Small intestine (tissue), 7 donors: ENCODE measurements at regions not wholly inside any gene's neighbourhood (a gene's known extent, or its start where the extent isn't known, plus 50 kb on each side); places are given as distances from the start of the nearest gene placed in this dataset.
A peak's percentile ranks its signal among the peaks of the same experiment; 100 is the strongest.

Experiments used
- DNase-seq, 2 donors: peaks; one replicate each; pipeline versions ENCODE4 v3.0.0 to v3.0.0-alpha.2; 2013
- FAIRE-seq: peaks from 2 replicates; lab custom pipeline; 2012; peaks lifted over from hg19 to GRCh38; lab: Jason Lieb, UNC
- H3K27ac ChIP-seq, 3 donors: one replicate each; pipeline ENCODE4 v1.5.1; 2013; ENCODE audit warnings: low read length in 2 of 3, mild to moderate bottlenecking in 2 of 3, control low read depth in 1 of 3, inconsistent platforms in 1 of 3, low read depth in 1 of 3, moderate library complexity in 1 of 3
- H3K27me3 ChIP-seq, 3 donors: one replicate each; pipeline ENCODE4 v1.6.1; 2013; ENCODE audit warnings: low read length in 3 of 3, inconsistent platforms in 1 of 3; ENCODE audit not compliant: control insufficient read depth in 3 of 3, insufficient read depth in 3 of 3
- H3K36me3 ChIP-seq, 3 donors: one replicate each; pipeline ENCODE4 v1.6.1; 2013; ENCODE audit warnings: low read length in 3 of 3, inconsistent platforms in 1 of 3, low read depth in 1 of 3, mild to moderate bottlenecking in 1 of 3, moderate library complexity in 1 of 3; ENCODE audit not compliant: control insufficient read depth in 3 of 3, insufficient read depth in 2 of 3
- H3K4me1 ChIP-seq, 3 donors: one replicate each; pipeline ENCODE4 v1.6.1; 2013; ENCODE audit warnings: low read length in 2 of 3, inconsistent platforms in 1 of 3, low read depth in 1 of 3, mild to moderate bottlenecking in 1 of 3, moderate library complexity in 1 of 3; ENCODE audit not compliant: control insufficient read depth in 3 of 3, insufficient read depth in 2 of 3
- H3K4me3 ChIP-seq, 3 donors: one replicate each; pipeline ENCODE4 v1.5.1; 2013; ENCODE audit warnings: low read length in 3 of 3, control low read depth in 1 of 3, inconsistent platforms in 1 of 3, low read depth in 1 of 3, mild to moderate bottlenecking in 1 of 3, moderate library complexity in 1 of 3
- H3K9me3 ChIP-seq, 2 donors: one replicate each; pipeline ENCODE4 v1.6.1; 2013; ENCODE audit warnings: low read depth in 1 of 2, low read length in 1 of 2; ENCODE audit not compliant: control insufficient read depth in 2 of 2, insufficient read depth in 1 of 2
- WGBS, 3 donors: extraction: QIAGEN DNeasy Blood & Tissue Kit; methylation state at CpG; one replicate each; pipeline ENCODE4 v1.1.7; 2013; 5-methylcytosine and 5-hydroxymethylcytosine counted together
- donor health status: healthy with polysubstance abuse.
- donor health status: control.
- donor health status: control.
- donor health status: Bipolar disorder and iron deficiency.
- donor health status: healthy.

DNA sequence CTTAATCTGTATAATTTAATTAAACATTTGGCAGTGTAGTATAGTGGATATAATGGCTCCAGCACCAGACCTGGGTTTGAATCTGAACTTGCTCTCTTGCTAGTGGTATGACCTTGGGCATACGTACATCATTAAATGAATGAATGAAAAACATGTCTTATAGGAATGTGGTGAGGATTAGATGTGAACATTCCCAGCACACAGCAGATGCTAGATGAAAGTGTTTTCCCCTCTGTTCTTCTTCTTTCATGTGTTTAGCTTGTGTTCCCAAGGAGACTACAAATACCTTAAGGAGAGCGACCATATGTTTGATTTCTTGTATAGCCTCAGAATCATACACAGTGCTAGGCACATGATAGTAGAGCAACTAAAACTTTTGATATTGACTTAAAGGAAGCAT, 56.5 kb downstream of the CT47B1 start:
- H3K4me3 ChIP-seq, result no peak overlapping the region
- no peak for DNase-seq
- no peaks in the 10 kb centered on the region for H3K36me3 ChIP-seq
- FAIRE-seq, result no peak
- H3K9me3 ChIP-seq, result no peaks in the 10 kb centered on the region
- no peaks in the 10 kb centered on the region for H3K27me3 ChIP-seq
- WGBS, 3 donors, result 80 to 90% (median 84%) methylated on average over 2 of the region's 2 CpGs
- no peaks in the 10 kb centered on the region for H3K4me1 ChIP-seq
- no peak overlapping the region for H3K27ac ChIP-seq

DNA sequence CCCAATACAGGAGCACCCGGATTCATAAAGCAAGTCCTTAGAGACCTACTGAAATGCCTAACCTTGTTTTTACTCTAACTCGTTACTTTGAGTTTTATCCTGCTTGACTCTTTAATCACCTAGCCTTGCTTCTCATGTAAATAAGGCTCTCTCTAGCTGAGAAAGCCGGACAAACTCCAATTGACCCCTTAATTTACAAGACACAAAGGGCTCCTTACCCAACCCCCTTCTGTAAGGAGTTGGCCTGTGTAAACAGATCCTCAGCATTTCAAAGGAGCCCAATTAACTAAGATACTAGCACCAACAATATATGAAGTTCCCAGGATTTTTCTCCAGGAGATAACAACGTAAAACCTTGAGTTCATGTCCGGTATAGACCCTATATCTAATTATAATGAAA, 61.7 kb downstream of the CT47B1 start:
- Histone ChIP-seq H3K27me3 (no peaks in the 10 kb centered on the region), H3K9me3 (no peaks in the 10 kb centered on the region), H3K4me1 (no peaks in the 10 kb centered on the region), H3K4me3 (no peak overlapping the region), H3K36me3 (no peaks in the 10 kb centered on the region), H3K27ac (no peak overlapping the region)
- DNase-seq (no peak), FAIRE-seq (no peak)
- WGBS, 3 donors, result 20 to 34% (median 28%) methylated on average over 5 of the region's 5 CpGs

DNA sequence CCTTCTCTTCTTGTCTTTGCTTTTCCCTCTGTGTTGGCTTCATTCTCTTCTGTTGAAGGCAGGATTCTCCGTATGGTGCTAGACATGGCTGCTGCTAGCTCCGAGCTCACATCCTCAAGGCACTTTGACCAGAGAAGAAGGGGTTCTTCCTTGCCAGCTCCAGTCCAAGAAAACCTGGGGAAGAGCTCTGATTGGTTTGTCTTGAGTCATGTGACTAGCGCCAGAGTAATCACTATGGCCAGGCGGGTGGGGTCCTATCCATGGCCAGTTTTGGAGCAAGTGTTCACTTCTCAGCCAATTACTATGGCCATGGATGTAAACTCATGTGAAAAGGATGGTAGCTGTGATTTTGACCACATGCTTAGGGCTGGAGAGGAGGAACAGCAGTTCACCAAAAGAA, 74.2 kb downstream of the CT47B1 start:
- H3K4me3 ChIP-seq, result no peak overlapping the region
- DNase-seq (no peak), FAIRE-seq (no peak)
- H3K36me3 ChIP-seq, result no peaks in the 10 kb centered on the region
- no peak overlapping the region for H3K27ac ChIP-seq
- no peaks in the 10 kb centered on the region for H3K9me3 ChIP-seq
- H3K4me1 ChIP-seq, result no peaks in the 10 kb centered on the region
- H3K27me3 ChIP-seq, result no peaks in the 10 kb centered on the region
- WGBS, 3 donors, result 63 to 92% (median 79%) methylated on average over 4 of the region's 4 CpGs

DNA sequence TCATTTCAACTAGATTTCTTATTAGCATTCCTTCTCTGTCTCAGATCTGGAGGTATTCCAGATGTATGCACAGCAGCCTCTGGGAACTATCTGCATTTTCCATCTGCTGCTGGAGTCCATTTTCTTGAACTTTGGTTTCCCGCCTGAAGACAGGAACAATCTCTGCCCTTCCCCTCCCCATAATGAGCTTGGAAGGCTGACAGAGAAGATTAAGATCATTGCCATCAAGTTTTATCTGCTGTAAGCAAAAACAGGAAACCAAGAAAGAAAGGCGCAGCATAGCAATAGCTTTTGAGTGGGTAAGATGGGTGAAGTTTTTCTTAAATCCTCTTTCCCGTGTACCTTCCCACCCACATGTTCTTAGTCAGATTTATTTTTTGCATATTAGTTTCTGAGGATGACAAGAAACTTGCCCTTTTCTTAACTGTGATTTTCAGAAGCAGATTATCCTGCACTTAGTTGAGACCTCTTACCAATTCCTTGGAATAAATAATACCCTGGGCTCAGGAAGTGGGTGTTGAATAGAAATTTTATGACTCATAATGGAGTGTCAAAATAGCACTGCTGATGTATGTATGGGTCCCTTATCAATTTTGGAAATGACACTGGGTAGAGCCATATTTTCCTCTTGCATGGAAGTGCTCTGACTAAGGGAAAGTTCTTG, 78.3 kb downstream of the CT47B1 start:
- Histone ChIP-seq H3K9me3 (no peaks in the 10 kb centered on the region), H3K27ac (no peak overlapping the region), H3K27me3 (no peaks in the 10 kb centered on the region), H3K36me3 (no peaks in the 10 kb centered on the region), H3K4me1 (no peaks in the 10 kb centered on the region), H3K4me3 (no peak overlapping the region)
- no peak for FAIRE-seq
- peak; percentile 1 to 31 for DNase-seq
- WGBS, 3 donors, result 7 to 27% (median 19%) methylated on average over 3 of the region's 3 CpGs

DNA sequence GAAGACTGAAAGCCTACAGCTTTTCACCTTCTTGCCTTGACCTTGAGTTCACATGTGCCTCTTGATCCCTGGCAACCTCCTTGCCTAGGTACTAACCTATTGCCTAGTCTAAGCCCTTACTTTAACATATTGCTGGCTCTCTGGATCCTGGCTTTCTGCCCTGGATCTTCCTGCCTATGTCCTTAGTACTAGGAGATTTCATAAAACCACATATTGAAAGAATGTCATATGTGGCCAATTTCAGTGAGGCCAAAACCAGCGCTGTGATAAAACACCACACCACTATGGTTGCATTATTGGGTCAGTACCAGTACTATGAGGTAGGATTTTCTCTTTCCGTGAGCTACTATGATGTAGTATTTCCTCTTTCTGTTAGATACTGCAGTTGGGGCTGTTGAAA, 80.4 kb downstream of the CT47B1 start:
- 80 to 90% (median 84%) methylated on average over 2 of the region's 2 CpGs for WGBS, 3 donors
- no peak for FAIRE-seq

DNA sequence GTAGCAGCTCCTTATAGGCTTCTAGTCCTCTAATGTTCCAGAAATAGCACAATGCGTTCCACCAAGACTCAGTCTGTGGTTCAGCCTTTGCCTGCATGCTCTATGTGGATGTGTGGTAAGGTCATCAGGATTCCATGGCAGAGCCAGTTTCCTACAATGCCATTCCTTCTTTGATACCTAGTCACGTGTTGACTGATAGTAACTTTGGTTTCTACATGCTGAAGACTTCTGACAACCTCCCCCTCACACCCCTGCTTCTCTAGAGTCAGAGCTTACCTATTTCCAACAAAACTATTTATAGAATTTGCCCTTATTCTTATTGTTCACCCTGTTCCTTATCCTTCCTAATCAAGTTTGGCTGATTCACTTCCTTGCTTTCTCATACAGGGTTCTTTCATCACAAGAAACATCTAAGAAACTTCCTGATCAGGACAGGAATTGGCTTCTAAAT, 81.1 kb downstream of the CT47B1 start:
- Histone ChIP-seq H3K9me3 (no peaks in the 10 kb centered on the region), H3K4me1 (no peaks in the 10 kb centered on the region), H3K27ac (no peak overlapping the region), H3K36me3 (no peaks in the 10 kb centered on the region), H3K4me3 (no peak overlapping the region), H3K27me3 (no peaks in the 10 kb centered on the region)
- 45 to 72% (median 52%) methylated on average over 2 of the region's 2 CpGs for WGBS, 3 donors
- no peak for DNase-seq
- FAIRE-seq, result no peak

More for the DNA sequence above, 80.4 kb downstream of the CT47B1 start:
- DNase-seq, result no peak
- Histone ChIP-seq H3K4me3 (no peak overlapping the region), H3K27me3 (no peaks in the 10 kb centered on the region), H3K27ac (no peak overlapping the region), H3K9me3 (no peaks in the 10 kb centered on the region), H3K36me3 (no peaks in the 10 kb centered on the region), H3K4me1 (no peaks in the 10 kb centered on the region)

DNA sequence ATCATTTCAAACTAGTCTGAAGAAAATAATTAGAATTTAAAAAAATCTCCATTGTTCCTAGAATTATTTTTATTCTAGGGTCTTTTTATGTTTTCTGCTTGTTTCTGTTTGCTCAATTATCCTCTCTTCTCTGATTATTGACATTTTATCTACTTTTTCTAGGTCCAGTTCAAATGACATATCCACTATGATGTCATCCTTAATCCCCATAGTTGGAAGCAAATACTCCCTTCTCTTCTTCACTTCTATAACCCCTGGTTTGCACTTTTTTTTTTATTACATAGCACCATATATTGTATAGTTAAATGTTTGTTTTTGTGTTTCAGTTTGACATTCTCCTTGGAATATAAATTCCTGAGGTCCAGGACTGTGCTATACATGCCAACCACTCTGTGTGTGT, 82.6 kb downstream of the CT47B1 start:
- Histone ChIP-seq H3K4me1 (no peaks in the 10 kb centered on the region), H3K4me3 (no peak overlapping the region), H3K9me3 (no peaks in the 10 kb centered on the region), H3K36me3 (no peaks in the 10 kb centered on the region), H3K27ac (no peak overlapping the region), H3K27me3 (no peaks in the 10 kb centered on the region)
- DNase-seq (no peak), FAIRE-seq (no peak)

DNA sequence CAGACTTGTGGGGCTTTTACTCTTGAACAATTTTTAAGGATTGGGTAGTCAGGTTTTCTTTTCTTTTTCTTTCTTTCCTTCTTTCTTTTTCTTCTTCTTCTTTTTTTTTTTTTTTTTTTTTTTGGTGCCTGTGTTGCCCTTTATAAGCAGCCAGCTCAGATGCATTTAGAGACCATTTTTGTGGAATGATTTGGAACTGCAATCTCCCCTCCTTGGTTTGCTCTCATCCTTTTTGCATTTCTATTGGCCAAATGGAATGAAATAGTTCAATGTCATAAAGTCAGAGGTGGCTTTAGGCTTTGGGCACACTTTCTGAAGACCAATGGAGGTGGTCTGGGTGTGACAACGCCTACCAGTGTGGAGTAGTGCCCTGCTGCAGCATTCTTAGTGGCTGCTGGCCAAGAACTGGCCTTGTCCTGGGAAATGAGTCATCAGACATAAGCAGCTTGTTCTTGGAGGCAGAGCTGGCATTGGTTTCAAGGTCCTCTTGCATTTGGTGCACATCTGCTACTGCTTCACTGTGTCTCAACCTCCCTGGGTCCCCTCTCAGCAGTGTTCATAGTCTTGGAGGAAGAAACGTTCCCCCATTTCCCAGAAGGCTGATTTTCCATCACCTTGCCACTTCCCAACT, 84.5 kb downstream of the CT47B1 start:
- Histone ChIP-seq H3K27me3 (no peaks in the 10 kb centered on the region), H3K4me1 (no peaks in the 10 kb centered on the region), H3K27ac (no peak overlapping the region), H3K4me3 (no peak overlapping the region), H3K9me3 (no peaks in the 10 kb centered on the region), H3K36me3 (no peaks in the 10 kb centered on the region)
- DNase-seq (peak in 1 of 2 donors; percentile 17), FAIRE-seq (no peak)
- WGBS, 3 donors, result 12 to 32% (median 13%) methylated on average over 2 of the region's 2 CpGs

DNA sequence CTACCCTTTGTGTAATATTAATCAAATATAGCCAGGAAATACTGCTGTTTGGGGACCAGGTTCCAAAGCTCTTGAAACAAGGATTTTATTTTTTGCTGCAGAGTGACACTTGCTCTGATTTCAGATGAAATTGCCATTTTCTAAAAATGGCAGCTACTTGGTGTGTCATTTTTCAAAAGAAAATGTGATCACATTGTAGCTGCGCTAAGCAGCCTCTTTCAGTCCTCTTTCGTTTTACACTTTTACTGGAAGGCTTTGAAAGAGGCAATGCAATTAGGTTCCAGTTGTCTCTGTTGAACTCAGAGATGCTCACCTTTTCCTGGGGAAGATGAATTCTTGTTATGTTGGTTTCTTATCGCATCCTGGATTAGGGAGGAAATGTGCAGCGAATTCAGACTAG, 85.1 kb downstream of the CT47B1 start:
- no peaks in the 10 kb centered on the region for H3K4me1 ChIP-seq
- H3K36me3 ChIP-seq, result no peaks in the 10 kb centered on the region
- no peak for FAIRE-seq
- no peak for DNase-seq
- no peaks in the 10 kb centered on the region for H3K9me3 ChIP-seq
- 58 to 74% (median 72%) methylated on average over 4 of the region's 4 CpGs for WGBS, 3 donors
- no peak overlapping the region for H3K27ac ChIP-seq
- no peak overlapping the region for H3K4me3 ChIP-seq
- H3K27me3 ChIP-seq, result no peaks in the 10 kb centered on the region
